GM12874 (cell line): ENCODE measurements at regions not wholly inside any gene's neighbourhood (a gene's known extent, or its start where the extent isn't known, plus 50 kb on each side); places are given as distances from the start of the nearest gene placed in this dataset.

Source experiments
- CTCF ChIP-seq: IDR thresholded peaks from 2 replicates; pipeline ENCODE4 v1.5.1; 2011; ENCODE audit warnings: low read depth, mild to moderate bottlenecking, control low read depth, low read length, moderate library complexity; ENCODE audit not compliant: insufficient read depth

- no peak for TF ChIP-seq CTCF
These were observed 67.0 kb upstream of the ZNF648 start for GRCh38 chr1:182128502-182128901.

- TF ChIP-seq CTCF, result no peak
These were observed 66.1 kb upstream of the ZNF648 start for GRCh38 chr1:182127656-182128055.

GRCh38 chr1:182126272-182126800 is 64.8 kb upstream of the ZNF648 start:
- no peak for TF ChIP-seq CTCF

- TF ChIP-seq CTCF, result no peak
These were observed 61.4 kb upstream of the ZNF648 start for GRCh38 chr1:182122913-182123260.

- TF ChIP-seq CTCF, result no peak
These were observed 60.9 kb upstream of the ZNF648 start for GRCh38 chr1:182122256-182122912.

- no peak for TF ChIP-seq CTCF
These were observed 60.3 kb upstream of the ZNF648 start for GRCh38 chr1:182121787-182122186.

GRCh38 chr1:182120411-182121258 is 59.1 kb upstream of the ZNF648 start:
- TF ChIP-seq CTCF, result no peak
